HL-60 (cell line): ENCODE measurements at regions not wholly inside any gene's neighbourhood (a gene's known extent, or its start where the extent isn't known, plus 50 kb on each side); places are given as distances from the start of the nearest gene placed in this dataset.

ENCODE experiments used
- DNase-seq, 2 experiments: peaks; one replicate each; pipeline ENCODE4 v3.0.0-alpha.2; 2010 to 2020; ENCODE audit warnings: low read depth in 1 of 2, low spot score in 1 of 2
- H3K27ac ChIP-seq: fragments of 250-450 bp; sonication (Bioruptor Pico); replicated peaks from 2 replicates; pipeline ENCODE4 v1.5.1; 2020; ENCODE audit warnings: mild to moderate bottlenecking, moderate library complexity
- H3K27me3 ChIP-seq: fragments of 250-450 bp; sonication (Bioruptor Pico); 2 replicates; pipeline ENCODE4 v1.5.1; 2021; ENCODE audit warnings: mild to moderate bottlenecking, moderate library complexity; ENCODE audit not compliant: insufficient read depth, poor library complexity, severe bottlenecking
- H3K4me3 ChIP-seq: replicated peaks from 2 replicates; pipeline ENCODE4 v1.5.1; 2011; ENCODE audit warnings: mild to moderate bottlenecking, control low read depth, low read length; ENCODE audit not compliant: insufficient read depth
- GABPA ChIP-seq: IDR thresholded peaks from 2 replicates; pipeline ENCODE4 v1.6.1; 2012; ENCODE audit warnings: low read depth
- POLR2AphosphoS5 ChIP-seq: IDR thresholded peaks from 2 replicates; pipeline ENCODE4 v1.6.1; 2012; ENCODE audit warnings: low read depth
- SPI1 ChIP-seq: IDR thresholded peaks from 2 replicates; pipeline ENCODE4 v1.6.1; 2012; ENCODE audit warnings: low read depth, mild to moderate bottlenecking, borderline replicate concordance
- TF ChIP-seq, protein P1 (sequence below): IDR thresholded peaks from one replicate; pipeline ENCODE4 v1.5.1; 2011; ENCODE audit warnings: low read length, control low read depth, inconsistent platforms; ENCODE audit not compliant: insufficient read depth
- TF ChIP-seq, protein P2 (sequence below): IDR thresholded peaks from 2 replicates; pipeline ENCODE4 v1.6.1; 2012; ENCODE audit warnings: low read depth; ENCODE audit not compliant: insufficient replicate concordance

DNA sequence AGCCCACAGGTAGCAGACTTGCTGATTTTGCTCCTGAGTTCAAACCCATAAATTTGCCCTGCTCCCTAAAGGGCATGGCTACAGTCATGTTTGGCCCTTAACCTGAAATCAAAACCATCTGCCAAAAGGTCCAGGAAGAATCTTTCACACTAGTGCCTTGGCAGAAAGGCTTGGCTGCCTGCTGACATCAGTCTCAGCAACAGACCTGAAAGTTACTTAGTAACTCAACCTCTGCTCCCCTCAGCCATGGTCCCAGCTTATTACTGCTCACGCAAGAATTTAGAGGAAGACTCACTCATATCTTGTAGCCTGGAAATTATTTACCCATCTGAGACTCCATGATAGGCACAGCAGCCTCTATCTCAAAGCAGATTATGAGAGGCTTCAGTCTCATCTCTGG, 98.0 kb upstream of the KIF2B start:
- H3K27me3 ChIP-seq: no peaks in the 10 kb centered on the region
- DNase-seq: no peak
- no peak overlapping the region for H3K4me3 ChIP-seq
- TF ChIP-seq SPI1 (no peak), POLR2AphosphoS5 (no peak), GABPA (no peak)
- TF ChIP-seq, protein P1, sequence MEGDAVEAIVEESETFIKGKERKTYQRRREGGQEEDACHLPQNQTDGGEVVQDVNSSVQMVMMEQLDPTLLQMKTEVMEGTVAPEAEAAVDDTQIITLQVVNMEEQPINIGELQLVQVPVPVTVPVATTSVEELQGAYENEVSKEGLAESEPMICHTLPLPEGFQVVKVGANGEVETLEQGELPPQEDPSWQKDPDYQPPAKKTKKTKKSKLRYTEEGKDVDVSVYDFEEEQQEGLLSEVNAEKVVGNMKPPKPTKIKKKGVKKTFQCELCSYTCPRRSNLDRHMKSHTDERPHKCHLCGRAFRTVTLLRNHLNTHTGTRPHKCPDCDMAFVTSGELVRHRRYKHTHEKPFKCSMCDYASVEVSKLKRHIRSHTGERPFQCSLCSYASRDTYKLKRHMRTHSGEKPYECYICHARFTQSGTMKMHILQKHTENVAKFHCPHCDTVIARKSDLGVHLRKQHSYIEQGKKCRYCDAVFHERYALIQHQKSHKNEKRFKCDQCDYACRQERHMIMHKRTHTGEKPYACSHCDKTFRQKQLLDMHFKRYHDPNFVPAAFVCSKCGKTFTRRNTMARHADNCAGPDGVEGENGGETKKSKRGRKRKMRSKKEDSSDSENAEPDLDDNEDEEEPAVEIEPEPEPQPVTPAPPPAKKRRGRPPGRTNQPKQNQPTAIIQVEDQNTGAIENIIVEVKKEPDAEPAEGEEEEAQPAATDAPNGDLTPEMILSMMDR: no peak
- TF ChIP-seq, protein P2, sequence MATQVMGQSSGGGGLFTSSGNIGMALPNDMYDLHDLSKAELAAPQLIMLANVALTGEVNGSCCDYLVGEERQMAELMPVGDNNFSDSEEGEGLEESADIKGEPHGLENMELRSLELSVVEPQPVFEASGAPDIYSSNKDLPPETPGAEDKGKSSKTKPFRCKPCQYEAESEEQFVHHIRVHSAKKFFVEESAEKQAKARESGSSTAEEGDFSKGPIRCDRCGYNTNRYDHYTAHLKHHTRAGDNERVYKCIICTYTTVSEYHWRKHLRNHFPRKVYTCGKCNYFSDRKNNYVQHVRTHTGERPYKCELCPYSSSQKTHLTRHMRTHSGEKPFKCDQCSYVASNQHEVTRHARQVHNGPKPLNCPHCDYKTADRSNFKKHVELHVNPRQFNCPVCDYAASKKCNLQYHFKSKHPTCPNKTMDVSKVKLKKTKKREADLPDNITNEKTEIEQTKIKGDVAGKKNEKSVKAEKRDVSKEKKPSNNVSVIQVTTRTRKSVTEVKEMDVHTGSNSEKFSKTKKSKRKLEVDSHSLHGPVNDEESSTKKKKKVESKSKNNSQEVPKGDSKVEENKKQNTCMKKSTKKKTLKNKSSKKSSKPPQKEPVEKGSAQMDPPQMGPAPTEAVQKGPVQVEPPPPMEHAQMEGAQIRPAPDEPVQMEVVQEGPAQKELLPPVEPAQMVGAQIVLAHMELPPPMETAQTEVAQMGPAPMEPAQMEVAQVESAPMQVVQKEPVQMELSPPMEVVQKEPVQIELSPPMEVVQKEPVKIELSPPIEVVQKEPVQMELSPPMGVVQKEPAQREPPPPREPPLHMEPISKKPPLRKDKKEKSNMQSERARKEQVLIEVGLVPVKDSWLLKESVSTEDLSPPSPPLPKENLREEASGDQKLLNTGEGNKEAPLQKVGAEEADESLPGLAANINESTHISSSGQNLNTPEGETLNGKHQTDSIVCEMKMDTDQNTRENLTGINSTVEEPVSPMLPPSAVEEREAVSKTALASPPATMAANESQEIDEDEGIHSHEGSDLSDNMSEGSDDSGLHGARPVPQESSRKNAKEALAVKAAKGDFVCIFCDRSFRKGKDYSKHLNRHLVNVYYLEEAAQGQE: no peak
- H3K27ac ChIP-seq: no peak overlapping the region

DNA sequence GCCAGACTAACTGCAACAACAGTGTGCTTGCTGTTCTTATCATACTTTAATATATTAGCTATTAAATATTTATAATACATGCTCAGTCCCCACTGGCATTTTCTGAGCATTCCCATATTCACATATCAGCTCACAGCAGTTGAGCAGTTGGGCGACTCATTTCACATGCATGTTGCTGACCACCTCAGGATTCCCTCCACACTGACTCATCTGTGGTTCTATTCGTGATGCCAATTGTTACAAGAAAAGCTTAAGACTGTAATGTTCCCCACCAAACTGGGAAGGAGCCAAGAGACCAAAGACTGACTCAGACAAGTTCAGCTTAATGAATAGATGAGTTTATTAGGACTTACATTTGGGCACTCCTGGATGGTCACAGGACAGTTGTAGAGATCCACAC, 100.3 kb upstream of the KIF2B start:
- Histone ChIP-seq H3K27me3 (no peaks in the 10 kb centered on the region), H3K4me3 (no peak overlapping the region), H3K27ac (no peak overlapping the region)
- DNase-seq: no peak
- TF ChIP-seq POLR2AphosphoS5 (no peak), GABPA (no peak), SPI1 (no peak)
- TF ChIP-seq, protein P1: no peak

DNA sequence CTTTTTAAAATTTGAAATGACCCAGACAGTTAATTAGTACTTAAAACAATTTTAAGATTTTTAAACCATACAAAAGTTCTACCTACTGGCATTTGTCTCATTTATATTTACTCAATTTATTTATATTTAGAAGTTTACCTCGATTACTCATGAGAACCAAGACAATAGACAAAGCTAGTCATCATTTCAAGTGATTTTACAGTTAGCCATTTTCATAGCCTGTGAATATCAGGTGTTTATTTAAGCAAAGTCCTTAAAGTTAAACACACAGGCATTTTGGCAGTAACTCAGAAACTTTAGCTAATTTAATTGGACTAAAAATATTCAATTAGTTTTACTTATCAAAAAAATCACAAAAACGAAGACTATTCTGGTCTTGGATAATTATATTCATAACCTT, 101.6 kb upstream of the KIF2B start:
- Histone ChIP-seq H3K27me3 (no peaks in the 10 kb centered on the region), H3K4me3 (no peak overlapping the region), H3K27ac (no peak overlapping the region)
- no peak for DNase-seq
- TF ChIP-seq, protein P2: no peak
- TF ChIP-seq, protein P1: no peak
- TF ChIP-seq POLR2AphosphoS5: no peak
- TF ChIP-seq GABPA: no peak
- no peak for TF ChIP-seq SPI1

DNA sequence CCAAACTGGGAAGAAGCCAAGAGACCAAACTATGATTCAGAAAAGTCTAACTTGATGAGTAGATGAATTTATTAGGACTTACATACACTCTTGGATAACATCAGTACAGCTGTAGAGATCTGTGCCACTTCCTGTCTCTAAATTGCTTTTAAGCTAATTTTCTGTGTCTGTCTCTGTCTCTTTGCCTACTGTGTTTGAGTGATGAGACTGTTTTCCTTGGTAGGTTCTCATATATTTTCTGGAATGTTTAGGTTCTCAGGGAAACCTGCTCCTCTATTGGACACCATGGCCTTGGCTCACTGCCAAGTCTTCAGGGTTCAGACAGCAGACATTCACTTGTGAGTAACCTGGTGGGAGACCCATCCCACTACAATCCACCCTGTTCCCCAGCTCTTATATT, 103.5 kb upstream of the KIF2B start:
- DNase-seq: no peak
- Histone ChIP-seq H3K4me3 (no peak overlapping the region), H3K27me3 (no peaks in the 10 kb centered on the region), H3K27ac (no peak overlapping the region)
- TF ChIP-seq, protein P1: no peak
